AG09309 (cell line): ENCODE measurements at regions not wholly inside any gene's neighbourhood (a gene's known extent, or its start where the extent isn't known, plus 50 kb on each side); places are given as distances from the start of the nearest gene placed in this dataset.

Experiments used
- DNase-seq: peaks from one replicate; pipeline ENCODE4 v3.0.0-alpha.2; 2010; ENCODE audit warnings: low read depth
- H3K4me3 ChIP-seq: 2 replicates; pipeline ENCODE4 v1.5.1; 2011; ENCODE audit warnings: mild to moderate bottlenecking, low read depth, low read length, moderate library complexity; ENCODE audit not compliant: control insufficient read depth
- TF ChIP-seq, protein P1 (sequence below): IDR thresholded peaks from 2 replicates; pipeline ENCODE4 v1.5.1; 2011; ENCODE audit warnings: mild to moderate bottlenecking, low read depth, low read length, inconsistent platforms; ENCODE audit not compliant: insufficient read depth, control insufficient read depth; ENCODE audit errors: missing control alignments

DNA sequence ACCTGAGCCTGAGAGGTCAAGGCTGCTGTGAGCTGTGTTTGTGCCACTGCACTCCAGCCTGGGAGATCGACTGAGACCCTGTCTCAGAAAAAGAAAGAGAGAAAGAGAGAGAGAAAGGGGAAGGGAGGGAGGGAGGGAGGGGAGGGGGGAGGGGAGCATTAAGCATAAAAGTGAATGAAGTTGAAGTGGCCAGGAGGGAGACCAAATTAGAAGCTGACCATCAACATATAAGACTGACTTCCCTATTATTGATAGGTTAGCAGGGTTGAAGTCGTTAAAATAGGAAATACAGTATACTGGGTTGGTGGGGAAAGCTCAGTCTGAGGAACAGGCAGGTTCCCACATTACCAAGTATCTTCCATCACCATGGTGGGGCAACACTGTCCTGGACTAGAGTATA lies 117.1 kb upstream of the MKLN1 start:
- no peak overlapping the region for H3K4me3 ChIP-seq
- no peak for DNase-seq
- TF ChIP-seq, protein P1, sequence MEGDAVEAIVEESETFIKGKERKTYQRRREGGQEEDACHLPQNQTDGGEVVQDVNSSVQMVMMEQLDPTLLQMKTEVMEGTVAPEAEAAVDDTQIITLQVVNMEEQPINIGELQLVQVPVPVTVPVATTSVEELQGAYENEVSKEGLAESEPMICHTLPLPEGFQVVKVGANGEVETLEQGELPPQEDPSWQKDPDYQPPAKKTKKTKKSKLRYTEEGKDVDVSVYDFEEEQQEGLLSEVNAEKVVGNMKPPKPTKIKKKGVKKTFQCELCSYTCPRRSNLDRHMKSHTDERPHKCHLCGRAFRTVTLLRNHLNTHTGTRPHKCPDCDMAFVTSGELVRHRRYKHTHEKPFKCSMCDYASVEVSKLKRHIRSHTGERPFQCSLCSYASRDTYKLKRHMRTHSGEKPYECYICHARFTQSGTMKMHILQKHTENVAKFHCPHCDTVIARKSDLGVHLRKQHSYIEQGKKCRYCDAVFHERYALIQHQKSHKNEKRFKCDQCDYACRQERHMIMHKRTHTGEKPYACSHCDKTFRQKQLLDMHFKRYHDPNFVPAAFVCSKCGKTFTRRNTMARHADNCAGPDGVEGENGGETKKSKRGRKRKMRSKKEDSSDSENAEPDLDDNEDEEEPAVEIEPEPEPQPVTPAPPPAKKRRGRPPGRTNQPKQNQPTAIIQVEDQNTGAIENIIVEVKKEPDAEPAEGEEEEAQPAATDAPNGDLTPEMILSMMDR, result no peak

DNA sequence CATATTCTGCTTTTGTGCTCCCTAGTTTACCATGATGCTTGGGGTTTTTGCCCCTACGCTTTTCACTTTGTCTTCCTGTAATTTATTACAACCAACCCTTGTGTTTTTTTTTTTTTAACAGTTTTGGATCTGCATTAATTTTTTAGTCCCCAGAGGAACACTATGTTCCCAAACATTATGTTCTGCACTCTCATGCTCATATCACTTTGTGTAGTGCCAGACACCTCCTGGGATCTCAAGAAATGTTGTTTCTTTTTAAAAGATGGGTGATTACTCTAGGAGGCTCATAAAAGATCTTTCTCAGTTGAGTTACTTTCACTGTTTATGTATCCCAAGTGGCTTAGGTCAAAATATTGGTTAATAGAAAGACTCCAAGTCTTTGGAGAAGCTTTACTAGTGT lies 116.2 kb upstream of the MKLN1 start:
- TF ChIP-seq, protein P1, result no peak
- H3K4me3 ChIP-seq, result no peak overlapping the region
- no peak for DNase-seq

DNA sequence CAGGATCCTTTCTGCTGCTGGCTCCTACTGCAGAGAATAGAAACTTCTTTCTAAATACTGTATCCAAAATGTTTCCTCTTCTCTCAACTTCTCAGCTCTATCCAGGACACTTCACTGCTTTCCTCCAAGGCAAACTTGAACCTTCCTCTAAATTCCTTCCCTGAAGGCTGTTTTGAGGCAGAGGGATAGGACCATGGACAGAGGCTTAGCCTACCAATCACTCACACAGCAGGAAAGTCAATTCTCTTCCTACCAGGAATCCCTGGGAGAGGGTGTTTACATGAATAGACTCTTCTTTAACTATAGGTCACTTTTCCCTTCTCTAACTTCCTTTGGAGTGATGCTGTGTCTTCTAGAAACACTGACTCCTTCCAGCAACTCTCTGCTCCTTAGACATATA lies 115.6 kb upstream of the MKLN1 start:
- DNase-seq, result no peak
- TF ChIP-seq, protein P1, result no peak
- H3K4me3 ChIP-seq, result no peak overlapping the region

DNA sequence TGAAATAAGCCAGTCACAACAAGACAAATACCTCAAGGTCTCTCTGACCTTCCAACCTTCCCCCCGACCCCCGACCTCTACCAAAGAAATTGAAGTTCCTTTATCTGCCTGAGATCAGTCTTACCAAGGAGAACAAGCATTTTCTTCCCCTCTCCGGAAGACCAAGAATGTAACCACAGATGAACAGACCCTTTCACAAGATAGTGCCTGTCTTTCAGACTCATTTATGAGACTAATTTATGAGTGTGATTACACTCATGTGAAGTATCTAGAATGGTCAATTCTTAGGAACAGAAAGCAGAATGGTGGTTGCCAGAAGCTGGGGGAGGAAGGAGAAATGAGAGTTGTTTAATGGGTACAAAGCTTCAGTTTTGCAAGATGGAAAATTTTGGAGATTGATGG lies 108.9 kb upstream of the MKLN1 start:
- no peak overlapping the region for H3K4me3 ChIP-seq
- no peak for DNase-seq
- TF ChIP-seq, protein P1, result no peak

DNA sequence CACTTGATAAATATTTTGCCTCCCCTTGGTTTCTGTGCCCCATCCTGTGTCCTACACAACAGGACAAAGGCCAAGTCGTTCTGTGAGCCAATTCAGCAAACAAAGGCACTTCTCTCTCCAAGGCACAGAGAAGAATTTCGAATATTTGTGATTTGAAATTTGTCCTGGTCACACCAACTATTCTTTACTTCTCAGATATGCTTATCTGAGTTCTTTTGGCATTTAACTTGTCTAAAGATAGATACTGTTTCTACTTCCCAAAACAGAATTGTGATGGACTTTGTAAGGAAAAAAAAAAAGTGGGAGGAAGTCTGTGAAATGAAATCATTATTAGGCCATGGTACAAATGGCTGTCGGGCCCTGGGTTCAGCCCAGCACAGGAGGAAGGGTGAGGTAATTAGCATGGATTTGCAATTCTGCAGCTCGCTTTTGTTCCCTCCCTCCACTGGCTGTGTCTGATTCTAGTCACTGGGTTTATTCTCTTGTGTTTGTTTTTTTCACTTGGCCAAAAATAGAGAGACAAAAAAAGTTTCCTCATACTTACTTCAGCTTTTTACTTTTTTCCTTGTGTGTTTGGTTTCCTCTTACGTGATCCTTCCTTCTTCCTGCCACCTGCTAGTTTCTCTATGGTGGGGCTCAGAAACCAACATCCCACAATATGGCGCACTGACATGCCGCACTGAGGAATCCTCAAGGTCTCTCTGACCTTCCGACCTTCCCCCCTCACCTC lies 108.2 kb upstream of the MKLN1 start:
- DNase-seq, result no peak
- no peak overlapping the region for H3K4me3 ChIP-seq
- TF ChIP-seq, protein P1, result no peak

DNA sequence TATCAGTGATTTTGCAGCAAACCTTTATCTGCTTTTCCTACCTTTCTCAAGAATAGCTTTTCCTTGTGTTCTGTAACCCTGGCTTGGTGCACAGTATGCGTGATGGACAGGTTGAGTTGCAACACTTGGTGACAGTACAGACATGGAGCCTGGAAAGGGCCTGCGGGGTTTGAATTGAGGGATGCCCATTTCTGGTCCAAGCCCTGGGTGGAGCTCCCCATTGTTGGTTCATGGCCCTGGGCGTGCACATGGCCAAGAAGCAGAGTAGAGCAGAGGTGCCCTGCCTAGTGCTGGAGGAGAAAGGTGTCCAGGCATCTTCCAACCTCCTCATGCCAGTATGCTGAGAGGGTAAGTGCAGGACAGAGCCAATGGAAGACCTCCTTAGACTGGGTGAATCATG lies 106.6 kb upstream of the MKLN1 start:
- H3K4me3 ChIP-seq, result no peak overlapping the region
- TF ChIP-seq, protein P1, result no peak
- DNase-seq, result no peak
